DOHH2 (cell line): ENCODE measurements at regions not wholly inside any gene's neighbourhood (a gene's known extent, or its start where the extent isn't known, plus 50 kb on each side); places are given as distances from the start of the nearest gene placed in this dataset.

Source experiments
- H3F3A ChIP-seq: fragments of 200-600 bp; sonication (generic), shearing (Covaris generic); 2 replicates; pipeline ENCODE4 v1.6.0; 2016; ENCODE audit warnings: antibody characterized with exemption, mild to moderate bottlenecking; ENCODE audit not compliant: control insufficient read depth, insufficient read depth
- H3K27ac ChIP-seq: fragments of 200-600 bp; sonication (generic); 2 replicates; pipeline ENCODE4 v1.5.1; 2014; ENCODE audit warnings: low read depth, mild to moderate bottlenecking, low read length, moderate library complexity
- H3K27me3 ChIP-seq: fragments of 200-600 bp; sonication (generic); 2 replicates; pipeline ENCODE4 v1.6.1; 2014; ENCODE audit warnings: mild to moderate bottlenecking, low read length, mixed read lengths; ENCODE audit not compliant: control insufficient read depth
- H3K36me3 ChIP-seq: fragments of 200-600 bp; sonication (generic); 2 replicates; pipeline ENCODE4 v1.6.1; 2014; ENCODE audit warnings: mild to moderate bottlenecking, low read length, moderate library complexity, mixed read lengths; ENCODE audit not compliant: control insufficient read depth
- H3K4me1 ChIP-seq: fragments of 200-600 bp; sonication (generic); 2 replicates; pipeline ENCODE4 v1.6.1; 2014; ENCODE audit warnings: mild to moderate bottlenecking, low read length, mixed read lengths; ENCODE audit not compliant: control insufficient read depth
- H3K4me2 ChIP-seq: fragments of 200-600 bp; sonication (generic); 2 replicates; pipeline ENCODE4 v1.6.0; 2014; ENCODE audit warnings: mild to moderate bottlenecking, low read length, moderate library complexity
- H3K4me3 ChIP-seq: fragments of 200-600 bp; sonication (generic); 2 replicates; pipeline ENCODE4 v1.5.1; 2014; ENCODE audit warnings: mild to moderate bottlenecking, low read length, mixed read lengths
- H3K79me2 ChIP-seq: fragments of 200-600 bp; sonication (generic); 2 replicates; pipeline ENCODE4 v1.6.1; 2014; ENCODE audit warnings: mild to moderate bottlenecking, low read length, mixed read lengths; ENCODE audit not compliant: control insufficient read depth
- H3K9me2 ChIP-seq: fragments of 200-600 bp; sonication (generic); replicated peaks from 2 replicates; pipeline ENCODE4 v1.6.1; 2014; ENCODE audit warnings: mild to moderate bottlenecking, low read length, mixed read lengths; ENCODE audit not compliant: control insufficient read depth
- H3K9me3 ChIP-seq: fragments of 200-600 bp; sonication (generic); 2 replicates; pipeline ENCODE4 v1.6.1; 2014; ENCODE audit warnings: antibody characterized with exemption, low read length, mixed read lengths; ENCODE audit not compliant: control insufficient read depth, insufficient read depth
- H4K20me1 ChIP-seq: fragments of 200-600 bp; sonication (generic); 2 replicates; pipeline ENCODE4 v1.6.0; 2014; ENCODE audit warnings: low read depth, mild to moderate bottlenecking, antibody characterized with exemption, low read length, moderate library complexity; ENCODE audit not compliant: control insufficient read depth, insufficient read depth
- CTCF ChIP-seq: fragments of 200-600 bp; sonication (generic); IDR thresholded peaks from one replicate; pipeline ENCODE4 v1.5.1; 2014; ENCODE audit warnings: antibody characterized with exemption, mild to moderate bottlenecking, low read depth, low read length; ENCODE audit not compliant: poor library complexity, severe bottlenecking
- EZH2phosphoT487 ChIP-seq: fragments of 200-600 bp; sonication (generic); IDR thresholded peaks from 2 replicates; pipeline ENCODE4 v1.6.1; 2017; ENCODE audit warnings: borderline replicate concordance, mild to moderate bottlenecking, antibody characterized with exemption, low read length, moderate library complexity, mixed read lengths

DNA sequence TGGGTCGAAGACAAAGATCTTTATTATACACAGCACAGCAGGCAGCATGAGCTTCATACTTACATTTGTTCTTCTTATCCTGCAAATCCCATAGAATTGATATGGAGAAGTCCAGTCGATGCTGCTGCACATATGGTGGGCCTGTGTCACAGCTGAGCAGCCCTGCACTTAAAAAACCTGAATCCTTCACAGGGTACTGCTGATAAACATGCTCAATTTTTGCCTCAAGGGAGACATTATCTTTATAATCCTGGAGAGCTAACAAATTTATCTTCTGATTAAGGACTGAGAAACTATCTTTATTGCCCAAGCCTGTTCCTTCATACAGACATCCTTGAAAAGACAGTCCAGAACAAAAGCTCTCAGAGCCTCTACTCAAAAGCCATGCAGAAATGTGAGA is 434.4 kb upstream of the FAM47C start:
- Histone ChIP-seq H3K4me3 (no peak overlapping the region), H4K20me1 (no peaks in the 10 kb centered on the region), H3K79me2 (no peaks in the 10 kb centered on the region), H3K36me3 (no peaks in the 10 kb centered on the region), H3F3A (no peaks in the 10 kb centered on the region), H3K4me2 (no peak overlapping the region), H3K9me3 (no peaks in the 10 kb centered on the region), H3K27ac (no peak overlapping the region), H3K4me1 (no peaks in the 10 kb centered on the region), H3K9me2 (no peaks in the 10 kb centered on the region), H3K27me3 (no peaks in the 10 kb centered on the region)
- no peak for TF ChIP-seq CTCF
- TF ChIP-seq EZH2phosphoT487 = no peak

DNA sequence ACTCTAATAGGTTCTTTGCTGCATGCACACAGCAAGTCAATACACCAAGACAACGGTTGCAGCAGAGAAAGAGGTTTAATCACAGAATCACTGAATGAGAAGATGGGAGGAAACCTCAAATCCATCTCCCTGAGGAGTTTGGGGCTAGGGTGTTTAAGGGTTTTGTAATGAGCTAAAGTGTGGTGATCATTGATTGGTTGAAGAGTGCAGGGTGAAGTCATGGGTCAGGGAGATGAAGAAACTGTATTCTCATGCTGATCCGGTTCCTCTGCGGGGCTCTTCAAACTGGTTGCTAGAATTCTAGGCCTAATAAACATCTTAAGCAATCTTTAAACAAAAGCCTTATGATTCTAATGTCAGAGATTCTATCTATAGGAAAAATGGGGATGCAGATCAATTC is 432.5 kb upstream of the FAM47C start:
- TF ChIP-seq EZH2phosphoT487 (no peak), CTCF (no peak)
- Histone ChIP-seq H3K4me3 (no peak overlapping the region), H3K9me2 (no peaks in the 10 kb centered on the region), H3K27ac (no peak overlapping the region), H3K4me1 (no peaks in the 10 kb centered on the region), H3K9me3 (no peaks in the 10 kb centered on the region), H3K27me3 (no peaks in the 10 kb centered on the region), H3F3A (no peaks in the 10 kb centered on the region), H3K79me2 (no peaks in the 10 kb centered on the region), H4K20me1 (no peaks in the 10 kb centered on the region), H3K4me2 (no peak overlapping the region), H3K36me3 (no peaks in the 10 kb centered on the region)

- H4K20me1 ChIP-seq = no peaks in the 10 kb centered on the region
- H3K27ac ChIP-seq = no peak overlapping the region
- H3K4me3 ChIP-seq = no peak overlapping the region
- no peak overlapping the region for H3K4me2 ChIP-seq
- no peaks in the 10 kb centered on the region for H3K27me3 ChIP-seq
- no peaks in the 10 kb centered on the region for H3K79me2 ChIP-seq
- no peaks in the 10 kb centered on the region for H3K9me3 ChIP-seq
- no peaks in the 10 kb centered on the region for H3K36me3 ChIP-seq
- H3K9me2 ChIP-seq = no peaks in the 10 kb centered on the region
- no peaks in the 10 kb centered on the region for H3F3A ChIP-seq
- no peaks in the 10 kb centered on the region for H3K4me1 ChIP-seq
- TF ChIP-seq CTCF (no peak), EZH2phosphoT487 (no peak)
These were observed 431.2 kb upstream of the FAM47C start for GRCh38 chrX:36577006-36577405.

DNA sequence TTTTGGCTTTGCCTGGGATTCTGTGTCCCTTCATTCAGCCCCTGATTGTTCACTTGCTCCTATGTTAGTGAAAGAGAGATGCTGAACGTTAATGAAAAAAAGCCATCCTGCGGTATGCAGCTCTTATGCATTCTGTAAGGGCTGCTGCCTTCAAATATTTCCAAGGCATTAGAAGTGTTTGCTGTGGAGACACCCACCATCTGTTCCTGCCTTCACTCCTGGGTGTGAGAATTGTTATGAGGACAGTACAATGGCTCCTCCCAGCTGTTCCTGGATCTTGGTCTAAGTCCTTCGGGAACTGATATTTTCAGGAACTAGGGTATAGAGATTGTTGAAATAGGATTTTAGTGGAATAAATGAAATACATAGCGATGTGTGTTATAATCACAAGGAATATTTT is 427.1 kb upstream of the FAM47C start:
- H3K79me2 ChIP-seq = no peaks in the 10 kb centered on the region

More for the DNA sequence above, 427.1 kb upstream of the FAM47C start:
- no peaks in the 10 kb centered on the region for H3F3A ChIP-seq
- H3K9me3 ChIP-seq = no peaks in the 10 kb centered on the region
- no peaks in the 10 kb centered on the region for H3K4me1 ChIP-seq
- no peaks in the 10 kb centered on the region for H3K36me3 ChIP-seq
- no peaks in the 10 kb centered on the region for H4K20me1 ChIP-seq
- H3K9me2 ChIP-seq = no peaks in the 10 kb centered on the region
- no peak overlapping the region for H3K27ac ChIP-seq
- no peak overlapping the region for H3K4me3 ChIP-seq
- TF ChIP-seq EZH2phosphoT487 (no peak), CTCF (no peak)
- H3K27me3 ChIP-seq = no peaks in the 10 kb centered on the region
- H3K4me2 ChIP-seq = no peak overlapping the region
